ENCODE measurements at regions not wholly inside any gene's neighbourhood (a gene's known extent, or its start where the extent isn't known, plus 50 kb on each side); places are given as distances from the start of the nearest gene placed in this dataset.
A peak's percentile ranks its signal among the peaks of the same experiment; 100 is the strongest.
"Not testable (repeated sequence)": the region's sequence is repeated elsewhere in the genome, so short reads cannot be mapped to it uniquely, and the experiment has no call there.

- H3K4me2 ChIP-seq (ENCODE audit: low read length); H3K27ac ChIP-seq (ENCODE audit: low read depth, low read length); H4K5ac ChIP-seq (ENCODE audit: low read length); H2BK15ac ChIP-seq (replicated peaks; ENCODE audit: low read depth); H3K79me2 ChIP-seq (ENCODE audit: control insufficient read depth, insufficient read depth, low read length); H3K23ac ChIP-seq (ENCODE audit: low read length); H2AK5ac ChIP-seq (ENCODE audit: low read length); H3K9ac ChIP-seq (ENCODE audit: low read length); H4K8ac ChIP-seq (ENCODE audit: low read depth, low read length); H3K4me3 ChIP-seq (ENCODE audit: low read length); H2BK120ac ChIP-seq (ENCODE audit: low read depth, low read length); H3K79me1 ChIP-seq (ENCODE audit: low read length); H3K4me1 ChIP-seq (ENCODE audit: control insufficient read depth, low read depth, low read length); H3K56ac ChIP-seq (ENCODE audit: low read length); H3K27me3 ChIP-seq (ENCODE audit: insufficient read depth, low read length, poor library complexity); H3K4ac ChIP-seq (ENCODE audit: low read depth, low read length); DNase-seq; H2BK5ac ChIP-seq (ENCODE audit: low read length); H3K18ac ChIP-seq (ENCODE audit: low read length); H3K36me3 ChIP-seq (ENCODE audit: control insufficient read depth, insufficient read depth, low read length): not testable (repeated sequence)
- no CpG with 5 or more reads among the region's 22 CpGs for WGBS (ENCODE audit: extremely low coverage, insufficient coverage, low lambda C conversion rate)
Observed at GRCh38 chr5:21482983-21483650, 1370.0 kb downstream of the CDH12 start.

- not testable (repeated sequence) for H2BK5ac ChIP-seq (ENCODE audit: low read length); H2BK120ac ChIP-seq (ENCODE audit: low read depth, low read length); H3K56ac ChIP-seq (ENCODE audit: low read length); H3K18ac ChIP-seq (ENCODE audit: low read length); H3K9ac ChIP-seq (ENCODE audit: low read length); H4K5ac ChIP-seq (ENCODE audit: low read length); H3K4ac ChIP-seq (ENCODE audit: low read depth, low read length); H3K79me1 ChIP-seq (ENCODE audit: low read length); H3K4me2 ChIP-seq (ENCODE audit: low read length); H2BK15ac ChIP-seq (replicated peaks; ENCODE audit: low read depth); H4K8ac ChIP-seq (ENCODE audit: low read depth, low read length); H3K27me3 ChIP-seq (ENCODE audit: insufficient read depth, low read length, poor library complexity); DNase-seq; H2AK5ac ChIP-seq (ENCODE audit: low read length); H3K36me3 ChIP-seq (ENCODE audit: control insufficient read depth, insufficient read depth, low read length); H3K4me1 ChIP-seq (ENCODE audit: control insufficient read depth, low read depth, low read length); H3K4me3 ChIP-seq (ENCODE audit: low read length); H3K27ac ChIP-seq (ENCODE audit: low read depth, low read length); H3K79me2 ChIP-seq (ENCODE audit: control insufficient read depth, insufficient read depth, low read length)
- WGBS (ENCODE audit: extremely low coverage, insufficient coverage, low lambda C conversion rate) = no CpG with 5 or more reads among the region's 13 CpGs
- peak overlapping the region; percentile 0 for H3K23ac ChIP-seq (ENCODE audit: low read length)
Observed at GRCh38 chr5:21482522-21482921, 1370.6 kb downstream of the CDH12 start.

DNA sequence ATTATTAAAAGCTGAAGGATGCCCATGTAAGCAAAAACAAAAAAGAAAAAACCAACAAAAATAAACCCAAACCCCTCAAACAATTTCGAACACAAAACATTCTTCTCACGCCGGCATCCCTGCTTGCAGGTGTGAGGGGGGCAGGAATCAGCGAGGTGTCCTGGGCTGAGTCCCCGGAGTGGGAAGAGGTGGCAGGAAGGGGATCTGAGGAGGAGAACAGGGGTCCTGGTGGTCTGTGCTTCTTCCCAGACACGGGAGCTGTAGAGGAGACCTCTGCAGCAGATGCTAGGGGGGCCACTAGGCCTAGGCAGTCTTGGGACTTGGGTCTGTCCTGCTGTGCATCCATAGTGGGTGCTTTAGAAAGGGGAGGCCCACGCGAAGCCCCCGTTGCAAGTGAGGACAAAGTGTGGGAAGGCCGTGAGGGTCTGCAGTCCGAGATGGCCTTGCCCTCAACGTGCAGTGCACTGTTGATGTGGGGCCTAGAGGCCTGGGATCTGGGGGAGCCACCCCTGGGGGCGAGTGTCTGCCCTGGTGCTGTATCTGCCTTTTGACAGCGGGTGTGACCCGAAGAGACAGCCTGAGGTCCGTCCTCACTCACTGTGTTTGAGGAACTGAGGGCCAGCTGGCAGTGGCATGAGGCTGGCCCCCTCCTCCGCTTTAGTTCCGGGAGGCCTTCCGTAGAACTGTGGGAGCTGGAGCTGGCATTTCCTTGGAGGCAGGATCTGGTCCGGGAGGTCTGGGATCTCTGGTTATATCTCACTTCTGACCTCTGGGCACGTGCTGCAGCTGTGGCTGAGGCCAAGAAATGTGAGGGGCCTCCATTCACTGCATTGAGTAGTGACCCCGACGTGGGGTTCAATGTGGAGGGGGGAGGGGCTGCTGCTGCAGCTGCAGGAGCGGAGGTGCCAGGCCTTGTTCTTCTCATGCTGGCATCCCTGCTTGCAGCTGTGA, 1371.5 kb downstream of the CDH12 start:
- not testable (repeated sequence) for H3K9ac ChIP-seq (ENCODE audit: low read length); H3K4me1 ChIP-seq (ENCODE audit: control insufficient read depth, low read depth, low read length); H4K8ac ChIP-seq (ENCODE audit: low read depth, low read length); H2BK120ac ChIP-seq (ENCODE audit: low read depth, low read length); H3K18ac ChIP-seq (ENCODE audit: low read length); DNase-seq; H2AK5ac ChIP-seq (ENCODE audit: low read length); H3K23ac ChIP-seq (ENCODE audit: low read length); H3K36me3 ChIP-seq (ENCODE audit: control insufficient read depth, insufficient read depth, low read length); H4K5ac ChIP-seq (ENCODE audit: low read length); H3K56ac ChIP-seq (ENCODE audit: low read length); H3K4me2 ChIP-seq (ENCODE audit: low read length); H3K4ac ChIP-seq (ENCODE audit: low read depth, low read length); H3K79me2 ChIP-seq (ENCODE audit: control insufficient read depth, insufficient read depth, low read length); H2BK15ac ChIP-seq (replicated peaks; ENCODE audit: low read depth); H2BK5ac ChIP-seq (ENCODE audit: low read length); H3K4me3 ChIP-seq (ENCODE audit: low read length); H3K79me1 ChIP-seq (ENCODE audit: low read length); H3K27ac ChIP-seq (ENCODE audit: low read depth, low read length); H3K27me3 ChIP-seq (ENCODE audit: insufficient read depth, low read length, poor library complexity)
- no CpG with 5 or more reads among the region's 24 CpGs for WGBS (ENCODE audit: extremely low coverage, insufficient coverage, low lambda C conversion rate)

GRCh38 chr5:21480054-21480453, 1373.1 kb downstream of the CDH12 start:
- not testable (repeated sequence) for H3K4me2 ChIP-seq (ENCODE audit: low read length); H3K4me1 ChIP-seq (ENCODE audit: control insufficient read depth, low read depth, low read length); H3K23ac ChIP-seq (ENCODE audit: low read length); H3K79me2 ChIP-seq (ENCODE audit: control insufficient read depth, insufficient read depth, low read length); H3K56ac ChIP-seq (ENCODE audit: low read length); H3K4me3 ChIP-seq (ENCODE audit: low read length); H3K27me3 ChIP-seq (ENCODE audit: insufficient read depth, low read length, poor library complexity); H3K27ac ChIP-seq (ENCODE audit: low read depth, low read length); H4K8ac ChIP-seq (ENCODE audit: low read depth, low read length); H4K5ac ChIP-seq (ENCODE audit: low read length); H2AK5ac ChIP-seq (ENCODE audit: low read length); H3K18ac ChIP-seq (ENCODE audit: low read length); H3K79me1 ChIP-seq (ENCODE audit: low read length); H3K9ac ChIP-seq (ENCODE audit: low read length); H2BK15ac ChIP-seq (replicated peaks; ENCODE audit: low read depth); H2BK120ac ChIP-seq (ENCODE audit: low read depth, low read length); H3K4ac ChIP-seq (ENCODE audit: low read depth, low read length); H3K36me3 ChIP-seq (ENCODE audit: control insufficient read depth, insufficient read depth, low read length); H2BK5ac ChIP-seq (ENCODE audit: low read length)
- DNase-seq = peak; percentile 6
- no CpG with 5 or more reads among the region's 4 CpGs for WGBS (ENCODE audit: extremely low coverage, insufficient coverage, low lambda C conversion rate)

GRCh38 chr5:21473981-21474380, 1379.2 kb downstream of the CDH12 start:
- not testable (repeated sequence) for H3K79me2 ChIP-seq (ENCODE audit: control insufficient read depth, insufficient read depth, low read length); H3K36me3 ChIP-seq (ENCODE audit: control insufficient read depth, insufficient read depth, low read length); H2BK15ac ChIP-seq (replicated peaks; ENCODE audit: low read depth); H4K5ac ChIP-seq (ENCODE audit: low read length); H3K18ac ChIP-seq (ENCODE audit: low read length); H3K56ac ChIP-seq (ENCODE audit: low read length); H2BK5ac ChIP-seq (ENCODE audit: low read length); H2BK120ac ChIP-seq (ENCODE audit: low read depth, low read length); H4K8ac ChIP-seq (ENCODE audit: low read depth, low read length); H2AK5ac ChIP-seq (ENCODE audit: low read length); H3K4me2 ChIP-seq (ENCODE audit: low read length); H3K79me1 ChIP-seq (ENCODE audit: low read length); H3K27me3 ChIP-seq (ENCODE audit: insufficient read depth, low read length, poor library complexity); H3K27ac ChIP-seq (ENCODE audit: low read depth, low read length); H3K4ac ChIP-seq (ENCODE audit: low read depth, low read length); H3K4me1 ChIP-seq (ENCODE audit: control insufficient read depth, low read depth, low read length); H3K4me3 ChIP-seq (ENCODE audit: low read length); H3K9ac ChIP-seq (ENCODE audit: low read length); H3K23ac ChIP-seq (ENCODE audit: low read length)
- WGBS (ENCODE audit: extremely low coverage, insufficient coverage, low lambda C conversion rate) = no CpG with 5 or more reads among the region's 6 CpGs
- peak; percentile 26 for DNase-seq

Measured in mesendoderm (in vitro differentiated cells).